Neural cell (in vitro differentiated cells): ENCODE measurements at regions not wholly inside any gene's neighbourhood (a gene's known extent, or its start where the extent isn't known, plus 50 kb on each side); places are given as distances from the start of the nearest gene placed in this dataset.

Source experiments
- H2AFZ ChIP-seq: fragments of 200-600, 300-800 bp; sonication (generic), shearing (Covaris generic); 2 replicates; pipeline ENCODE4 v1.6.0; 2014; ENCODE audit warnings: low read depth, mild to moderate bottlenecking, antibody characterized with exemption, low read length, moderate library complexity
- H3F3A ChIP-seq: fragments of 200-600 bp; shearing (Covaris generic); 2 replicates; pipeline ENCODE4 v1.6.1; 2016; ENCODE audit warnings: mild to moderate bottlenecking, moderate library complexity, mixed read lengths, antibody characterized with exemption, low read length; ENCODE audit not compliant: insufficient read depth, poor library complexity, severe bottlenecking
- H3K27ac ChIP-seq: fragments of 200-600, 300-800 bp; sonication (generic), shearing (Covaris generic); 2 replicates; pipeline ENCODE4 v1.5.1; 2014; ENCODE audit warnings: mild to moderate bottlenecking, low read length, moderate library complexity
- H3K27me3 ChIP-seq: fragments of 300-800, 200-600 bp; sonication (generic), shearing (Covaris generic); 2 replicates; pipeline ENCODE4 v1.6.0; 2014; ENCODE audit warnings: mild to moderate bottlenecking, low read depth, low read length, moderate library complexity; ENCODE audit not compliant: insufficient read depth
- H3K36me3 ChIP-seq: fragments of 300-800, 200-600 bp; sonication (generic), shearing (Covaris generic); 2 replicates; pipeline ENCODE4 v1.5.1; 2014; ENCODE audit warnings: mild to moderate bottlenecking, antibody characterized with exemption, low read length, moderate library complexity; ENCODE audit not compliant: insufficient read depth
- H3K4me2 ChIP-seq: fragments of 300-800, 200-600 bp; sonication (generic), shearing (Covaris generic); 2 replicates; pipeline ENCODE4 v1.6.0; 2014; ENCODE audit warnings: mild to moderate bottlenecking, low read length
- H3K4me3 ChIP-seq: fragments of 300-800, 200-600 bp; sonication (generic), shearing (Covaris generic); 2 replicates; pipeline ENCODE4 v1.5.1; 2014; ENCODE audit warnings: mild to moderate bottlenecking, low read length, moderate library complexity
- H3K79me2 ChIP-seq: fragments of 200-600 bp; shearing (Covaris generic); replicated peaks from 2 replicates; pipeline ENCODE4 v1.6.0; 2014; ENCODE audit warnings: mild to moderate bottlenecking, low read length, moderate library complexity; ENCODE audit not compliant: insufficient read depth
- H3K9ac ChIP-seq: fragments of 300-800, 200-600 bp; sonication (generic), shearing (Covaris generic); 2 replicates; pipeline ENCODE4 v1.6.1; 2016; ENCODE audit warnings: mild to moderate bottlenecking, low read length, mixed read lengths
- H3K9me2 ChIP-seq: fragments of 200-600 bp; shearing (Covaris generic); 2 replicates; pipeline ENCODE4 v1.6.1; 2016; ENCODE audit warnings: mild to moderate bottlenecking, low read length, mixed read lengths; ENCODE audit not compliant: insufficient read depth
- H3K9me3 ChIP-seq: fragments of 200-600, 300-800 bp; sonication (generic), shearing (Covaris generic); 2 replicates; pipeline ENCODE4 v1.6.1; 2016; ENCODE audit warnings: mild to moderate bottlenecking, mixed run types, low read length, moderate library complexity, mixed read lengths
- H4K20me1 ChIP-seq: fragments of 200-600 bp; shearing (Covaris generic); 2 replicates; pipeline ENCODE4 v1.6.1; 2016; ENCODE audit warnings: mild to moderate bottlenecking, mixed run types; ENCODE audit not compliant: insufficient read depth
- CTCF ChIP-seq: fragments of 450-650 bp; IDR thresholded peaks from 2 replicates; pipeline ENCODE4 v1.5.1; 2014; ENCODE audit warnings: antibody characterized with exemption, mild to moderate bottlenecking, moderate library complexity; ENCODE audit not compliant: poor library complexity, severe bottlenecking
- EP300 ChIP-seq: fragments of 450-650 bp; conservative IDR thresholded peaks from 2 replicates; pipeline ENCODE4 v1.6.1; 2014; ENCODE audit warnings: antibody characterized with exemption, mild to moderate bottlenecking, moderate library complexity; ENCODE audit not compliant: poor library complexity, severe bottlenecking
- EZH2 ChIP-seq: fragments of 200-600, 300-800 bp; shearing (Covaris generic), sonication (generic); IDR thresholded peaks from 2 replicates; pipeline ENCODE4 v1.6.1; 2014; ENCODE audit warnings: antibody characterized with exemption, low read length, borderline replicate concordance, mild to moderate bottlenecking; ENCODE audit not compliant: insufficient read depth, poor library complexity, severe bottlenecking
- MXI1 ChIP-seq: fragments of 450-650 bp; conservative IDR thresholded peaks from 2 replicates; pipeline ENCODE4 v1.6.1; 2014; ENCODE audit warnings: antibody characterized with exemption, mild to moderate bottlenecking; ENCODE audit not compliant: poor library complexity, severe bottlenecking
- POLR2AphosphoS5 ChIP-seq: IDR thresholded peaks from 2 replicates; pipeline ENCODE4 v1.6.1; 2012
- RAD21 ChIP-seq: fragments of 450-650 bp; conservative IDR thresholded peaks from 2 replicates; pipeline ENCODE4 v1.6.1; 2014; ENCODE audit warnings: antibody characterized with exemption, mild to moderate bottlenecking, moderate library complexity
- REST ChIP-seq: IDR thresholded peaks from 2 replicates; pipeline ENCODE4 v1.6.1; 2012; ENCODE audit warnings: borderline replicate concordance
- SMC3 ChIP-seq: fragments of 450-650 bp; conservative IDR thresholded peaks from 2 replicates; pipeline ENCODE4 v1.6.1; 2014; ENCODE audit warnings: antibody characterized with exemption, mild to moderate bottlenecking, moderate library complexity; ENCODE audit not compliant: poor library complexity
- TAF1 ChIP-seq: IDR thresholded peaks from 2 replicates; pipeline ENCODE4 v1.6.1; 2012; ENCODE audit warnings: low read depth

GRCh38 chr11:92099183-92099582 is 125.4 kb upstream of the FAT3 start:
- Histone ChIP-seq H3K4me2 (no peak overlapping the region), H3K4me3 (no peak overlapping the region), H3K36me3 (no peaks in the 10 kb centered on the region), H3K9ac (no peak overlapping the region), H3K9me2 (no peaks in the 10 kb centered on the region), H3K27me3 (no peaks in the 10 kb centered on the region), H2AFZ (no peak overlapping the region), H3K9me3 (no peaks in the 10 kb centered on the region), H3K79me2 (no peaks in the 10 kb centered on the region), H4K20me1 (no peaks in the 10 kb centered on the region), H3F3A (no peaks in the 10 kb centered on the region), H3K27ac (no peak overlapping the region)
- no peak for TF ChIP-seq EZH2
- no peak for TF ChIP-seq RAD21
- no peak for TF ChIP-seq TAF1
- no peak for TF ChIP-seq EP300
- TF ChIP-seq CTCF, result no peak
- TF ChIP-seq POLR2AphosphoS5, result no peak
- TF ChIP-seq SMC3, result no peak
- TF ChIP-seq REST, result no peak
- no peak for TF ChIP-seq MXI1

- Histone ChIP-seq H2AFZ (no peak overlapping the region), H3K4me2 (no peak overlapping the region), H3K9me3 (no peaks in the 10 kb centered on the region), H3K27ac (no peak overlapping the region), H3K36me3 (no peaks in the 10 kb centered on the region), H3F3A (no peaks in the 10 kb centered on the region), H3K4me3 (no peak overlapping the region), H3K9me2 (no peaks in the 10 kb centered on the region), H3K79me2 (no peaks in the 10 kb centered on the region), H4K20me1 (no peaks in the 10 kb centered on the region), H3K27me3 (no peaks in the 10 kb centered on the region), H3K9ac (no peak overlapping the region)
- TF ChIP-seq MXI1 (no peak), RAD21 (no peak), SMC3 (no peak)
Observed at GRCh38 chr11:92098172-92098571, 126.4 kb upstream of the FAT3 start.
